Bronchial epithelial cell (primary cell): ENCODE measurements at regions not wholly inside any gene's neighbourhood (a gene's known extent, or its start where the extent isn't known, plus 50 kb on each side); places are given as distances from the start of the nearest gene placed in this dataset.
"Not testable (repeated sequence)": the region's sequence is repeated elsewhere in the genome, so short reads cannot be mapped to it uniquely, and the experiment has no call there.

Source experiments
- DNase-seq: peaks from one replicate; pipeline ENCODE4 v3.0.0-alpha.2; 2010; ENCODE audit warnings: low read depth
- FAIRE-seq: peaks from 2 replicates; lab custom pipeline; 2011; peaks lifted over from hg19 to GRCh38; lab: Jason Lieb, UNC
- H3K27me3 ChIP-seq: 2 replicates; pipeline ENCODE4 v1.5.1; 2011; ENCODE audit warnings: low read length; ENCODE audit not compliant: control insufficient read depth, insufficient read depth
- H3K36me3 ChIP-seq: 2 replicates; pipeline ENCODE4 v1.5.1; 2011; ENCODE audit warnings: low read length; ENCODE audit not compliant: control insufficient read depth, insufficient read depth
- H3K4me3 ChIP-seq: 2 replicates; pipeline ENCODE4 v1.5.1; 2011; ENCODE audit warnings: mild to moderate bottlenecking, low read depth, low read length, control low read depth
- CTCF ChIP-seq: IDR thresholded peaks from 2 replicates; pipeline ENCODE4 v1.5.1; 2011; ENCODE audit warnings: mild to moderate bottlenecking, moderate library complexity, low read length, control low read depth, inconsistent platforms; ENCODE audit not compliant: insufficient read depth, severe bottlenecking

DNA sequence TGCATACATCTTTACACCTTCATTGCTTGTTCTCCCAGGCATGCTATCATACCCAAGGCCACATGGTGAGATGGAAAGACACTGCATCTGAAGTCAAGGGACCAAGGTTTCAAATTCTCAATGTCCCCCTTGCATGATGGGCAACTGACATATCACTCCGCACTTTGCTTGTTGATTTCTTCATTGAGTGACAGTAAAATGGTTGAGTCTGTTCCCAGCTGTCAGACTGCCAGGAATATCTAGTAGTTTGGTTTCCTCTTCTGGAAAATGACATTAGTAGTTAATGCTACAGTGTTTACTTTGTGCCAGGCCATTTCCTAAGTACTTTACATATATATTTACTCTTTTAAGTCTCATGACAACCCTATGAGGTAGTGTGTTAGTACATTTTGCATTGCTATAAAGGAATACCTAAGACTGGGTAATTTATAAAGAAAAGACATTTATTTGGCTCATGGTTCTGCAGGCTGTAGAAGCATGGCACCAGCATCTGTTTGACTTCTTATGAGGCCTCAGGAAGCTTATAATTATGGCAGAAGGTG is 114.4 kb downstream of the PCSK1 start:
- Histone ChIP-seq H3K27me3 (no peaks in the 10 kb centered on the region), H3K4me3 (no peak overlapping the region), H3K36me3 (no peaks in the 10 kb centered on the region)
- no peak for DNase-seq
- no peak for TF ChIP-seq CTCF
- no peak for FAIRE-seq

- no peak for FAIRE-seq
- no peaks in the 10 kb centered on the region for H3K27me3 ChIP-seq
- no peaks in the 10 kb centered on the region for H3K36me3 ChIP-seq
These were observed 115.1 kb downstream of the PCSK1 start for GRCh38 chr5:96317945-96318344.

DNA sequence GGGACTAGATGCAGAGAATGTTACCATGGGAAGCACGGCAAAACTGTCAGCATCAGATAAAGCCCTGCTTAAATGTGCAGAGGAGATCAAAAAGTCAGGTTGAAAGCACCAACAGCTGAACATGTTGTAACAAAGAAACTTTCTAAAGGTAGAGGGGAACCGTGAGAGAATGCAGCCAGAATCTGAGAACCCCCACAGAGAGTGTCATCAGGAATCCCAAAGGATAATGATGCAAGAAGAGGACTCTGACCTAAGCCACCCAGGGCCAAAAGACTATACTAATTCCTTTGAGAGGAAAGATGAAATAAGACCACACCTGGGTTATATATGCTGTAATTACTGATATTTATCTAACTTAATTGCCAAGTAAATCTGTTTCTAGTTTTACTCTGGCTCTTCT is 116.6 kb downstream of the PCSK1 start:
- no peak for TF ChIP-seq CTCF
- FAIRE-seq (no peak), DNase-seq (no peak)
- H3K4me3 ChIP-seq = no peak overlapping the region
- no peaks in the 10 kb centered on the region for H3K27me3 ChIP-seq
- H3K36me3 ChIP-seq = no peaks in the 10 kb centered on the region

More at GRCh38 chr5:96317945-96318344, 115.1 kb downstream of the PCSK1 start:
- DNase-seq = no peak
- no peak overlapping the region for H3K4me3 ChIP-seq
- TF ChIP-seq CTCF = no peak

GRCh38 chr5:96316017-96316416 is 117.0 kb downstream of the PCSK1 start:
- no peak for DNase-seq
- no peaks in the 10 kb centered on the region for H3K36me3 ChIP-seq
- no peaks in the 10 kb centered on the region for H3K27me3 ChIP-seq
- TF ChIP-seq CTCF = no peak
- H3K4me3 ChIP-seq = no peak overlapping the region
- FAIRE-seq = no peak

DNA sequence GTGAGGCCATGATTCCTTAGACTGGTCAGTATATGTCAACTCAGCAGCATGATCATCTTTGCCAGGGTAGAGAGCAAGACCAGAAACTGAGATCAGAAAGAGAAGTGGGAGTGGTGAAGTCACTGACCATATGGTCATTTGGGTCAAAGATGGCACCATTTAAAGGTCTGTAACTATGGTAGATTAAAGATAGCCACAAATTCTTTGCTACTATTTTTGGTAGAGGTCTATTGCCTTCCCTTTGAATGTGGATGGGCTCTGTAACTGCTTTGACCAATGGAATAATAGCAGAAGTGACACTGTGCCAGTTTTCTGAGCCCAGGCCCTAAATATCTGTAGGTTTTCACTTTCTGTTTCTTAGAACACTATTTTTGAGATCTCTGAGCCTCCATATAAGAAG is 117.6 kb downstream of the PCSK1 start:
- DNase-seq (no peak), FAIRE-seq (no peak)
- H3K4me3 ChIP-seq = no peak overlapping the region
- H3K36me3 ChIP-seq = no peaks in the 10 kb centered on the region
- no peaks in the 10 kb centered on the region for H3K27me3 ChIP-seq
- no peak for TF ChIP-seq CTCF

DNA sequence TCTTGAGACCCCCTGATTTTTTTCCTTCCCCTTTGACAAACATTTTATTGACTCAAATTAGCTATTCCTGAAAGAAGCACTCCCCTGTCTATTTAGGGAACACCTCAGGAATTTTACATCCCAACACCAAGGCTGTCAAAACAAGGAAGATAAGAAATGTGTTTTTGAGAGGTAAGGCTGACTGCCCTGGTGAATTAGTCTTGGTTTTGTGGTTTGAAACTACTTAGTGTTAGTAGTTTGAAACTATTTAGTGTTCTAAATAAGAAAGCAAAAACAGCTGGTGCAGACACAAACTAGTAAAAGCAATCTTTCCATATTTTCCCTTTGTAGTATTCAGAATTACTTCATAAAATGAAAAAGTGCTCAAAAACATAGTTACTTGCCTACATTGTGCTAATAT is 120.7 kb downstream of the PCSK1 start:
- Histone ChIP-seq H3K4me3 (no peak overlapping the region), H3K36me3 (no peaks in the 10 kb centered on the region), H3K27me3 (no peaks in the 10 kb centered on the region)
- FAIRE-seq = no peak
- no peak for TF ChIP-seq CTCF
- DNase-seq = no peak

- H3K27me3 ChIP-seq, DNase-seq, H3K4me3 ChIP-seq, H3K36me3 ChIP-seq, FAIRE-seq: not testable (repeated sequence)
These were observed 126.0 kb downstream of the PCSK1 start for GRCh38 chr5:96307047-96307446.
